GM12875 (cell line): ENCODE measurements at regions not wholly inside any gene's neighbourhood (a gene's known extent, or its start where the extent isn't known, plus 50 kb on each side); places are given as distances from the start of the nearest gene placed in this dataset.

Experiments used
- H3K4me3 ChIP-seq: one replicate; pipeline ENCODE4 v1.5.1; 2011; ENCODE audit warnings: low read depth, low read length, control low read depth
- TF ChIP-seq, protein P1 (sequence below): IDR thresholded peaks from 2 replicates; pipeline ENCODE4 v1.5.1; 2011; ENCODE audit warnings: low read depth, mild to moderate bottlenecking, control low read depth, inconsistent platforms, low read length, moderate library complexity, borderline replicate concordance; ENCODE audit not compliant: insufficient read depth

GRCh38 chr4:18405054-18405453 lies 383.5 kb upstream of the LCORL start:
- no peak overlapping the region for H3K4me3 ChIP-seq
- TF ChIP-seq, protein P1, sequence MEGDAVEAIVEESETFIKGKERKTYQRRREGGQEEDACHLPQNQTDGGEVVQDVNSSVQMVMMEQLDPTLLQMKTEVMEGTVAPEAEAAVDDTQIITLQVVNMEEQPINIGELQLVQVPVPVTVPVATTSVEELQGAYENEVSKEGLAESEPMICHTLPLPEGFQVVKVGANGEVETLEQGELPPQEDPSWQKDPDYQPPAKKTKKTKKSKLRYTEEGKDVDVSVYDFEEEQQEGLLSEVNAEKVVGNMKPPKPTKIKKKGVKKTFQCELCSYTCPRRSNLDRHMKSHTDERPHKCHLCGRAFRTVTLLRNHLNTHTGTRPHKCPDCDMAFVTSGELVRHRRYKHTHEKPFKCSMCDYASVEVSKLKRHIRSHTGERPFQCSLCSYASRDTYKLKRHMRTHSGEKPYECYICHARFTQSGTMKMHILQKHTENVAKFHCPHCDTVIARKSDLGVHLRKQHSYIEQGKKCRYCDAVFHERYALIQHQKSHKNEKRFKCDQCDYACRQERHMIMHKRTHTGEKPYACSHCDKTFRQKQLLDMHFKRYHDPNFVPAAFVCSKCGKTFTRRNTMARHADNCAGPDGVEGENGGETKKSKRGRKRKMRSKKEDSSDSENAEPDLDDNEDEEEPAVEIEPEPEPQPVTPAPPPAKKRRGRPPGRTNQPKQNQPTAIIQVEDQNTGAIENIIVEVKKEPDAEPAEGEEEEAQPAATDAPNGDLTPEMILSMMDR, result no peak

DNA sequence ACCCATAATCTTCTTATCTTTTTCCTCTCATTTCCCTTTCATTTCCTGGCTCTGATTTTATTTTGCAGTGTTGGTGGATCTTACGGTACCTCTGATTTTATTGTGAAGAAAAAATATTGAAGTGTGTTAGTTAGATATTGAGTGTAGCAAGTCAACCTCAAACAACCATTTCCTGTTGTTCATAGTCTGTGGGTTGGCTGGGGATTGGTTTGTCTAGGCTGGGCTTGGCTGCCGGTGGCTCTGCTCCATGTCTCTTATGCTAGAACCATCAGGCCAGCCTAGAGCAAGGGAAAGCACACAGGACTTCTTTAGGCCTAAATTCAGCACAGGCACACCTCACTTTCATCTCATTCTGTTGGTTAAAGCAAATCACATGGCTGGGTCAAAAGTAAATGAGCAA lies 383.1 kb upstream of the LCORL start:
- TF ChIP-seq, protein P1, result no peak
- no peak overlapping the region for H3K4me3 ChIP-seq

GRCh38 chr4:18403327-18403726 lies 381.8 kb upstream of the LCORL start:
- no peak overlapping the region for H3K4me3 ChIP-seq
- TF ChIP-seq, protein P1, result no peak

- no peak overlapping the region for H3K4me3 ChIP-seq
- TF ChIP-seq, protein P1, result no peak
Measured at GRCh38 chr4:18401868-18402267, 380.3 kb upstream of the LCORL start.

- H3K4me3 ChIP-seq, result no peak overlapping the region
- TF ChIP-seq, protein P1, result no peak
Measured at GRCh38 chr4:18401425-18401824, 379.9 kb upstream of the LCORL start.

DNA sequence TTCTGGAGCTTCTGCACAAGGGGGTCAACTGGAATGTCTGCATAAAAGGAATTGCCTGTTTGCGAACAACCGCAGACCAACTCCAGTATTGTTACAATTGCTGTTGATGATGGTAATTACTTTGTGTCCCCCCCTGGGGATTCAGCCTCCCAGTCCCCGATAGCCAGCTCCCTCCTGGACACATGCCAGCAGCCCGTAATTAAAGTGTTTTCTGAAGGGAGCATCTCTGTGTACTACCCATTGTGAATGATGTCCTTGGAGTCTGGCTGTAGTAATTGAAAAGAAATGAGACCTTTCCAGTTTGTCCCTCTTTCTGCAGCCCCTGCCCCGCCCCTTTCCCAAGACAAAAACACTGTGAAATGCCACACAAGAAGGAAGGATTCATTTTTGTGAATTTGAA lies 377.1 kb upstream of the LCORL start:
- no peak overlapping the region for H3K4me3 ChIP-seq
- TF ChIP-seq, protein P1, result no peak

GRCh38 chr4:18397681-18398390 lies 376.3 kb upstream of the LCORL start:
- TF ChIP-seq, protein P1, result no peak
- no peak overlapping the region for H3K4me3 ChIP-seq
